ENCODE measurements at regions not wholly inside any gene's neighbourhood (a gene's known extent, or its start where the extent isn't known, plus 50 kb on each side); places are given as distances from the start of the nearest gene placed in this dataset.
A peak's percentile ranks its signal among the peaks of the same experiment; 100 is the strongest.
"Not testable (repeated sequence)": the region's sequence is repeated elsewhere in the genome, so short reads cannot be mapped to it uniquely, and the experiment has no call there.

GRCh38 chr11:86164106-86164505, 80.4 kb upstream of the EED start:
- H3K27ac ChIP-seq = no peak overlapping the region
- no peaks in the 10 kb centered on the region for H3K27me3 ChIP-seq
- intact Hi-C loops (cut with DNase I; ENCODE audit: low total_unique reads) (no loop called here), in situ Hi-C loops (cut with MboI; ENCODE audit: low sequenced_read_pairs in 4 of 4) (no loop called here)
- H3K4me1 ChIP-seq = peaks cover 4 to 5% of the 10 kb centered on the region in 2 donors
- no peaks in the 10 kb centered on the region for H3K9me3 ChIP-seq
- DNase-seq = no peak
- H3K4me3 ChIP-seq = no peak overlapping the region
- TF ChIP-seq CTCF (IDR thresholded peaks at IDR 0.05 in 4 of 5, conservative IDR thresholded peaks at IDR 0.05 in 1 of 5) (no peak), POLR2A (IDR thresholded peaks at IDR 0.05) (no peak)
- ATAC-seq = no peak
- H3K36me3 ChIP-seq = no peaks in the 10 kb centered on the region

- H3K4me3 ChIP-seq; DNase-seq; H3K4me1 ChIP-seq; ATAC-seq; intact Hi-C loops (cut with DNase I; ENCODE audit: low total_unique reads); in situ Hi-C loops (cut with MboI; ENCODE audit: low sequenced_read_pairs in 4 of 4); H3K9me3 ChIP-seq; H3K27ac ChIP-seq; H3K27me3 ChIP-seq; H3K36me3 ChIP-seq: not testable (repeated sequence)
Measured at GRCh38 chr11:86163221-86163876, 81.2 kb upstream of the EED start.

GRCh38 chr11:86162239-86162638, 82.3 kb upstream of the EED start:
- H3K4me1 ChIP-seq = peaks cover 4 to 5% of the 10 kb centered on the region in 2 donors
- TF ChIP-seq CTCF (IDR thresholded peaks at IDR 0.05 in 4 of 5, conservative IDR thresholded peaks at IDR 0.05 in 1 of 5) (no peak), POLR2A (IDR thresholded peaks at IDR 0.05) (no peak)
- no peak overlapping the region for H3K4me3 ChIP-seq
- no peaks in the 10 kb centered on the region for H3K27me3 ChIP-seq
- peak overlapping the region in 1 of 4 donors; percentile 24 for H3K27ac ChIP-seq
- no peaks in the 10 kb centered on the region for H3K9me3 ChIP-seq
- in situ Hi-C loops (cut with MboI; ENCODE audit: low sequenced_read_pairs in 4 of 4) (no loop called here), intact Hi-C loops (cut with DNase I; ENCODE audit: low total_unique reads) (no loop called here)
- DNase-seq = peak in 1 of 2 donors; percentile 40
- ATAC-seq = peak; percentile 26 to 58
- H3K36me3 ChIP-seq = no peaks in the 10 kb centered on the region

- peak overlapping the region in 1 of 4 donors; percentile 24 for H3K27ac ChIP-seq
- H3K4me1 ChIP-seq = peaks cover 4 to 5% of the 10 kb centered on the region in 2 donors
- H3K36me3 ChIP-seq = no peaks in the 10 kb centered on the region
- no peak overlapping the region for H3K4me3 ChIP-seq
- no peaks in the 10 kb centered on the region for H3K27me3 ChIP-seq
- ATAC-seq (no peak), DNase-seq (no peak)
- TF ChIP-seq CTCF (IDR thresholded peaks at IDR 0.05 in 4 of 5, conservative IDR thresholded peaks at IDR 0.05 in 1 of 5) (no peak), POLR2A (IDR thresholded peaks at IDR 0.05) (no peak)
- in situ Hi-C loops (cut with MboI; ENCODE audit: low sequenced_read_pairs in 4 of 4) = no loop called here
- no peaks in the 10 kb centered on the region for H3K9me3 ChIP-seq
- intact Hi-C loops (cut with DNase I; ENCODE audit: low total_unique reads) = no loop called here
Measured at GRCh38 chr11:86161837-86162236, 82.7 kb upstream of the EED start.

- no peak overlapping the region for H3K4me3 ChIP-seq
- ATAC-seq = no peak
- no peak for TF ChIP-seq POLR2A (IDR thresholded peaks at IDR 0.05)
- TF ChIP-seq CTCF (IDR thresholded peaks at IDR 0.05 in 4 of 5, conservative IDR thresholded peaks at IDR 0.05 in 1 of 5) = no peak
- H3K36me3 ChIP-seq = no peaks in the 10 kb centered on the region
- H3K27me3 ChIP-seq = no peaks in the 10 kb centered on the region
- in situ Hi-C loops (cut with MboI; ENCODE audit: low sequenced_read_pairs in 4 of 4) (no loop called here), intact Hi-C loops (cut with DNase I; ENCODE audit: low total_unique reads) (no loop called here)
- no peak overlapping the region for H3K27ac ChIP-seq
- no peak for DNase-seq
- no peaks in the 10 kb centered on the region for H3K9me3 ChIP-seq
- peaks cover 4 to 5% of the 10 kb centered on the region in 2 donors for H3K4me1 ChIP-seq
Measured at GRCh38 chr11:86161336-86161735, 83.2 kb upstream of the EED start.

Data from gastrocnemius medialis (tissue), 4 donors.